ENCODE measurements at regions not wholly inside any gene's neighbourhood (a gene's known extent, or its start where the extent isn't known, plus 50 kb on each side); places are given as distances from the start of the nearest gene placed in this dataset.
"Not testable (repeated sequence)": the region's sequence is repeated elsewhere in the genome, so short reads cannot be mapped to it uniquely, and the experiment has no call there.

- DNase-seq: not testable (repeated sequence)
Observed at GRCh38 chr10:109729895-109730294, 193.4 kb downstream of the XPNPEP1 start.

- DNase-seq: no peak
Observed at GRCh38 chr10:109727436-109727835, 195.9 kb downstream of the XPNPEP1 start.

- no peak for DNase-seq
Observed at GRCh38 chr10:109726473-109726872, 196.8 kb downstream of the XPNPEP1 start.

GRCh38 chr10:109723305-109723704 lies 200.0 kb downstream of the XPNPEP1 start:
- no peak for DNase-seq

GRCh38 chr10:109721453-109722064 lies 201.8 kb downstream of the XPNPEP1 start:
- DNase-seq: no peak

- DNase-seq: no peak
Observed at GRCh38 chr10:109706026-109706560, 217.2 kb downstream of the XPNPEP1 start.

- DNase-seq: no peak
Observed at GRCh38 chr10:109701633-109702215, 221.6 kb downstream of the XPNPEP1 start.

GRCh38 chr10:109698882-109699664 lies 224.2 kb downstream of the XPNPEP1 start:
- no peak for DNase-seq

GRCh38 chr10:109698086-109698485 lies 225.2 kb downstream of the XPNPEP1 start:
- DNase-seq: no peak

- no peak for DNase-seq
Observed at GRCh38 chr10:109696981-109697775, 226.1 kb downstream of the XPNPEP1 start.

GRCh38 chr10:109696462-109696861 lies 226.8 kb downstream of the XPNPEP1 start:
- DNase-seq: no peak

GRCh38 chr10:109695988-109696387 lies 227.3 kb downstream of the XPNPEP1 start:
- DNase-seq: no peak

- no peak for DNase-seq
Observed at GRCh38 chr10:109689785-109690184, 233.5 kb downstream of the XPNPEP1 start.

- no peak for DNase-seq
Observed at GRCh38 chr10:109679478-109679877, 243.8 kb downstream of the XPNPEP1 start.

- DNase-seq: no peak
Observed at GRCh38 chr10:109678857-109679256, 244.5 kb downstream of the XPNPEP1 start.

GRCh38 chr10:109676703-109677102 lies 246.6 kb downstream of the XPNPEP1 start:
- no peak for DNase-seq

- DNase-seq: no peak
Observed at GRCh38 chr10:109668703-109669102, 254.6 kb downstream of the XPNPEP1 start.

- no peak for DNase-seq
Observed at GRCh38 chr10:109668154-109668665, 255.1 kb downstream of the XPNPEP1 start.

- no peak for DNase-seq
Observed at GRCh38 chr10:109665321-109665720, 258.0 kb downstream of the XPNPEP1 start.

- no peak for DNase-seq
Observed at GRCh38 chr10:109664554-109664953, 258.8 kb downstream of the XPNPEP1 start.

GRCh38 chr10:109663122-109663521 lies 260.2 kb downstream of the XPNPEP1 start:
- DNase-seq: no peak

- DNase-seq: not testable (repeated sequence)
Observed at GRCh38 chr10:109652612-109653011, 270.7 kb downstream of the XPNPEP1 start.

- no peak for DNase-seq
Observed at GRCh38 chr10:109650228-109650627, 273.1 kb downstream of the XPNPEP1 start.
